ENCODE measurements at regions not wholly inside any gene's neighbourhood (a gene's known extent, or its start where the extent isn't known, plus 50 kb on each side); places are given as distances from the start of the nearest gene placed in this dataset.
"Not testable (repeated sequence)": the region's sequence is repeated elsewhere in the genome, so short reads cannot be mapped to it uniquely, and the experiment has no call there.

DNA sequence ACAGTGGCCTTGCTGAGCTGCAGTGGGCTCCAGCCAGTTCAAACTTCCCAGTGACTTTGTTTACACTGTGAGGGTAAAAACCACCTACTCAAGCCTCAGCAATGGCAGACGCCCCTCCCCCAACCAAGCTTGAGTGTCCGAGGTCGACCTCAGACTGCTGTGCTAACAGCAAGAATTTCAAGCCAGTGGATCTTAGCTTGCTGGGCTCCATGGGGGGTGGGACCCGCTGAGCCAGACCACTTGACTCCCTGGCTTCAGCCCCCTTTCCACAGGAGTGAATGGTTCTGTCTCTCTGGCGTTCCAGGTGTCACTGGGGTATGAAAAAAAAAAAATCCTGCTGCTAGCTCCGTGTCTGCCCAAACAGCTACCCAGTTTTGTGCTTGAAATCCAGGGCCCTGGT, 168.9 kb upstream of the INTU start:
- TF ChIP-seq POLR2A (IDR thresholded peaks at IDR 0.05), result no peak
- TF ChIP-seq, protein P1, sequence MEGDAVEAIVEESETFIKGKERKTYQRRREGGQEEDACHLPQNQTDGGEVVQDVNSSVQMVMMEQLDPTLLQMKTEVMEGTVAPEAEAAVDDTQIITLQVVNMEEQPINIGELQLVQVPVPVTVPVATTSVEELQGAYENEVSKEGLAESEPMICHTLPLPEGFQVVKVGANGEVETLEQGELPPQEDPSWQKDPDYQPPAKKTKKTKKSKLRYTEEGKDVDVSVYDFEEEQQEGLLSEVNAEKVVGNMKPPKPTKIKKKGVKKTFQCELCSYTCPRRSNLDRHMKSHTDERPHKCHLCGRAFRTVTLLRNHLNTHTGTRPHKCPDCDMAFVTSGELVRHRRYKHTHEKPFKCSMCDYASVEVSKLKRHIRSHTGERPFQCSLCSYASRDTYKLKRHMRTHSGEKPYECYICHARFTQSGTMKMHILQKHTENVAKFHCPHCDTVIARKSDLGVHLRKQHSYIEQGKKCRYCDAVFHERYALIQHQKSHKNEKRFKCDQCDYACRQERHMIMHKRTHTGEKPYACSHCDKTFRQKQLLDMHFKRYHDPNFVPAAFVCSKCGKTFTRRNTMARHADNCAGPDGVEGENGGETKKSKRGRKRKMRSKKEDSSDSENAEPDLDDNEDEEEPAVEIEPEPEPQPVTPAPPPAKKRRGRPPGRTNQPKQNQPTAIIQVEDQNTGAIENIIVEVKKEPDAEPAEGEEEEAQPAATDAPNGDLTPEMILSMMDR (IDR thresholded peaks at IDR 0.05), result no peak
- H3K27me3 ChIP-seq, result no peaks in the 10 kb centered on the region

DNA sequence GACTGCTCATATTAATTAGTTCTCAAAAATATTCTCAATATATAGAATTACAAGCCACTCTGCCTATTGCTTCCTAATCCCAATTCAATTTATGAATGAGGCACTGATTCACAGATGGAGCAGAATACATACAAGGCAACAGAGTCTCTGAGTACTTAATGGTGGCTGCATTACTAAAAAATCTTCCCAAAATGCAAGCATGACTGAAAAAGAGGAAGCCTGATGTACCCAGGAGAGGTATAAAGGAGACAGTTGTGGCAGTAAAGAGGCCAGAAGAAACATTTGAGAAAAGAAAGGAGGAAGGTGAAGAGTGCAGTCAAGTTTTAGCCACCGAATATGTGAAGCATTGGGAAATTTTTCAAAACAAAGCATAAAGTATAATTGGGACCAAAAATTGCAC, 163.2 kb upstream of the INTU start:
- DNase-seq, result no peak
- no peak for TF ChIP-seq POLR2A (IDR thresholded peaks at IDR 0.05)
- TF ChIP-seq, protein P1 (IDR thresholded peaks at IDR 0.05), result no peak
- Histone ChIP-seq H3K27ac (no peak overlapping the region), H3K9me3 (no peaks in the 10 kb centered on the region), H3K4me3 (no peak overlapping the region), H3K4me1 (no peaks in the 10 kb centered on the region), H3K27me3 (no peaks in the 10 kb centered on the region), H3K36me3 (no peaks in the 10 kb centered on the region)

More for the DNA sequence above, 168.9 kb upstream of the INTU start:
- no peak overlapping the region for H3K4me3 ChIP-seq
- H3K4me1 ChIP-seq, result no peaks in the 10 kb centered on the region
- no peaks in the 10 kb centered on the region for H3K36me3 ChIP-seq
- no peak overlapping the region for H3K27ac ChIP-seq
- DNase-seq, result no peak
- no peaks in the 10 kb centered on the region for H3K9me3 ChIP-seq

DNA sequence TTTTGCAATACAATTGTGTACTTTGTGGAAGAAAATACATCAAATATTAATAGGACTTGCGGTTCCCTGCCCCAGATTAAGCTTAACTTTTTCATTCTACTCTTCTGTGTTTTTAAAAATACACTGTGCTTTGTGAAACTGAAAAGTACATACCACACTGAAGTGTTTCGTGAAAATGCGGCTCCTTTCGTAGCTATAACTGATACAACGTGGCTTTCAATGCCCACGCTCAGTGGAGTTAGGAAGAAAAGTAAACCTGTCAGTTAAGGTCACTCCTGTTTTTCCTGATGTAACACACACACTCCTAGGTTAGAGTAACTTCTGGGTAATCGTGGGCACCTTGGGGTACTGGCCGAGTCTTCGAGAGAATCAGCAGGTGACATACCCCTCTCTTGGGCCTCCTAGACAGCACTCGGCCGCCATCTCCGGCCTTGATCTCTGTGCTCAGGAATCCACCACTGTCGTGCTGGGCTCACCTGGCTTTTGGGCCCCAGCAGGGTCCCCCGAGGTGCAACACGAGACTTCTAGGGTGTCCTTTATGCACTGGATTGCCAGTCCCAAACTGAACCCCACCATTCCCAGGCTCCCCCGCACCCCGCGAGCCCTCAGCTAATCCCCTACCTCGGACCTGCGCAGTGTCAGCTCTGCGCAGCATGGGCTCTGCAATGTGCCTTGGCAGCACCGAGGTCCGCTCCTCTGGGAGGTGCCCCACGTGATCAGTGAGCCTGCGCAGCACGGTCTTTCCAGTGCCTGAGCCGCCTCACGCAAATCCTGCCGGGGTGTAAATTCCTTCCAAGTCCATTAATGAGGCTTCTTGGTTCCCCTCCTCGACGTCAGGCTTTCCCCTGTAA, 162.6 kb upstream of the INTU start:
- TF ChIP-seq POLR2A (IDR thresholded peaks at IDR 0.05), result no peak
- TF ChIP-seq, protein P1 (IDR thresholded peaks at IDR 0.05), result no peak
- peak in 1 of 3 donors; percentile 40 for DNase-seq

DNA sequence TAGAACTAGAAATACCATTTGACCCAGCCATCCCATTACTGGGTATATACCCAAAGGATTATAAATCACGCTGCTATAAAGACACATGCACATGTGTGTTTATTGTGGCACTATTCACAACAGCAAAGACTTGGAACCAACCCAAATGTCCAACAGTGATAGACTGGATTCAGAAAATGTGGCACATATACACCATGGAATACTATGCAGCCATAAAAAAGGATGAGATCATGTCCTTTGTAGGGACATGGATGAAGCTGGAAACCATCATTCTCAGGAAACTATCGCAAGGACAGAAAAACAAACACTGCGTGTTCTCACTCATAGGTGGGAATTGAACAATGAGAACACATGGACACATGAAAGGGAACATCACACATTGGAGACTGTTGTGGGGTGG, 154.5 kb upstream of the INTU start:
- DNase-seq, H3K27ac ChIP-seq, H3K36me3 ChIP-seq, H3K9me3 ChIP-seq, H3K27me3 ChIP-seq, H3K4me3 ChIP-seq, H3K4me1 ChIP-seq: not testable (repeated sequence)

More for the DNA sequence above, 162.6 kb upstream of the INTU start:
- Histone ChIP-seq H3K4me1 (no peaks in the 10 kb centered on the region), H3K9me3 (no peaks in the 10 kb centered on the region), H3K27me3 (no peaks in the 10 kb centered on the region), H3K4me3 (no peak overlapping the region), H3K27ac (no peak overlapping the region), H3K36me3 (no peaks in the 10 kb centered on the region)

DNA sequence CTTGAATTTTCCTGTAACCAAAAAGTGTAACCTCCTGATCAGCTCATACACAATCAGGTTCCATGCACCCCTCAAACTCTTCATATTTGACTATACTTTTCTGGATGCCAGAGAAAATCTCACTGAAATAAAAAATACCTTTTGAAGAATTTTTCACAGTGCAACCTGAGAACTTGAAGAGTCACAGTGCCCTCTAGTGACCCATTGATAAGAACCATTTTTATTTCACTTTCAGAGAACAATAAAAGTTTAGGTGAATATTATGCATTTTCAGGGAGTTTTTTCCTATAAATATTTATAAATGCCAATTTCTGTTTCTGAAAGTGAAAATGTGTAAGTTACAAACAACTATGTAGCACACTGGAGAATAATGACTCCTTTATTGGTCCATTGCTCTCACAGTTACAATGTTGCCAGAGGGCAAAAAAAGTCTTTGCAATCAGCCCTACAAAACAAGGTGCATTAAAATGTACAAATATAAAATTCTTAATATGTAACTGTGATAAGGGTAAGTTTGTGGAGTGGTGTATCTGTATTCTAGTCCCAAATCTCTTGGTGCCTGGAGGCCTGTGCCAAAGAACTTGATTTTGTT, 153.6 kb upstream of the INTU start:
- Histone ChIP-seq H3K9me3 (no peaks in the 10 kb centered on the region), H3K27ac (no peak overlapping the region), H3K36me3 (no peaks in the 10 kb centered on the region), H3K4me1 (no peaks in the 10 kb centered on the region), H3K27me3 (no peaks in the 10 kb centered on the region), H3K4me3 (no peak overlapping the region)
- TF ChIP-seq POLR2A (IDR thresholded peaks at IDR 0.05), result no peak
- TF ChIP-seq, protein P1 (IDR thresholded peaks at IDR 0.05), result peak in 3 of 6 experiments; percentile 19 to 27 (median 26)
- no peak for DNase-seq

DNA sequence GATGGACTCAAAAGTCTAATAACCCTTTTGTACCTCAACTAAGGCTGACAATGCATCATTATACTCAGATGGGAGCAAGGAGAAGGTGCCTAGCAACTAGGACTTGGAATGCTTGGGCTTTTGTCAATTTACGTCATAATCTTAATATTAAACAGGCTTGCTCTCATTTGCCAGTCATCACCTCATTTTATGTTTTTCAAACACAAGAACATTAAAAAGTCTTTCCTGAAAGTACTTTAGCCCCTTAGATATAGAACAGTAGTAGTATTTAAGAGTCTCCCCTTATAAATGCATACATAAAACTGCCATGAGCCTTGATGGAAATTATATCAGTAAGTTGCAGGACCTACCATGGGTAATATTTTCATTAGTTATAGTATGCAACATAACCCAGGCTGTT, 150.7 kb upstream of the INTU start:
- H3K27ac ChIP-seq, result no peak overlapping the region
- no peaks in the 10 kb centered on the region for H3K36me3 ChIP-seq
- no peaks in the 10 kb centered on the region for H3K9me3 ChIP-seq
- no peaks in the 10 kb centered on the region for H3K27me3 ChIP-seq
- H3K4me1 ChIP-seq, result no peaks in the 10 kb centered on the region
- no peak for DNase-seq
- no peak overlapping the region for H3K4me3 ChIP-seq
- TF ChIP-seq, protein P1 (IDR thresholded peaks at IDR 0.05), result no peak
- TF ChIP-seq POLR2A (IDR thresholded peaks at IDR 0.05), result no peak

Data from Peyer's patch (tissue), 4 donors.